ENCODE measurements at regions not wholly inside any gene's neighbourhood (a gene's known extent, or its start where the extent isn't known, plus 50 kb on each side); places are given as distances from the start of the nearest gene placed in this dataset.
A peak's percentile ranks its signal among the peaks of the same experiment; 100 is the strongest.

- Histone ChIP-seq H3K79me2 (replicated peaks; ENCODE audit: insufficient read depth) (no peaks in the 10 kb centered on the region), H3K9me2 (ENCODE audit: insufficient read depth) (no peaks in the 10 kb centered on the region; the same call in 1 of the 2 replicates), H3F3A (replicated peaks; ENCODE audit: low read depth) (peaks cover 6% of the 10 kb centered on the region; the same call in 1 of the 2 replicates), H3K36me3 (ENCODE audit: insufficient read depth) (no peaks in the 10 kb centered on the region), H3K4me3 (no peak overlapping the region), H4K20me1 (replicated peaks; ENCODE audit: insufficient read depth) (no peaks in the 10 kb centered on the region), H3K4me2 (no peak overlapping the region), H3K4me1 (ENCODE audit: insufficient read depth) (peaks cover 41% of the 10 kb centered on the region), H3K27ac (ENCODE audit: low read depth) (no peak overlapping the region), H2AFZ (peak overlapping the region; percentile 87), H3K27me3 (ENCODE audit: insufficient read depth) (no peaks in the 10 kb centered on the region)
- peaks cover 2% of the 10 kb centered on the region for H3K27me3 Mint-ChIP-seq (ENCODE audit: insufficient read depth, low read depth, poor library complexity)
- no peaks in the 10 kb centered on the region for H3K36me3 Mint-ChIP-seq (ENCODE audit: low read depth)
- no peak for ATAC-seq
- H3K9me3 Mint-ChIP-seq, result no peaks in the 10 kb centered on the region
- no peak overlapping the region for H3K4me3 Mint-ChIP-seq
- TF ChIP-seq EZH2phosphoT487 (IDR thresholded peaks at IDR 0.05; ENCODE audit: unreplicated experiment) (no peak), ETS1 (IDR thresholded peaks at IDR 0.05) (no peak), NANOG (IDR thresholded peaks at IDR 0.05; ENCODE audit: borderline replicate concordance) (no peak), CREB1 (CRISPR knock-in tag; IDR thresholded peaks at IDR 0.05; ENCODE audit: low read depth) (no peak), ZNF114 (CRISPR knock-in tag; IDR thresholded peaks at IDR 0.05) (no peak), ZNF331 (CRISPR knock-in tag; IDR thresholded peaks at IDR 0.05; ENCODE audit: low read depth) (no peak), CTCF (conservative IDR thresholded peaks at IDR 0.05; ENCODE audit: low read depth in 2 of 2) (no peak), EZH2 (IDR thresholded peaks at IDR 0.05; ENCODE audit: low read depth, unreplicated experiment) (no peak)
- H3K4me1 Mint-ChIP-seq, result peaks cover 36% of the 10 kb centered on the region
- H3K27ac Mint-ChIP-seq, result no peak overlapping the region
- no peak for DNase-seq (ENCODE audit: low spot score)
Measured at GRCh38 chr1:208791456-208791855, 547.3 kb upstream of the PLXNA2 start.

- no peaks in the 10 kb centered on the region for H3K9me3 Mint-ChIP-seq
- no peaks in the 10 kb centered on the region for H3F3A ChIP-seq (replicated peaks; ENCODE audit: low read depth)
- H4K20me1 ChIP-seq (replicated peaks; ENCODE audit: insufficient read depth), result no peaks in the 10 kb centered on the region
- peaks cover 18% of the 10 kb centered on the region for H3K4me1 ChIP-seq (ENCODE audit: insufficient read depth)
- H3K4me2 ChIP-seq, result no peak overlapping the region
- no peaks in the 10 kb centered on the region for H3K9me2 ChIP-seq (ENCODE audit: insufficient read depth)
- H2AFZ ChIP-seq, result peak overlapping the region; percentile 39; the same call in 1 of the 2 replicates
- no peaks in the 10 kb centered on the region for H3K27me3 ChIP-seq (ENCODE audit: insufficient read depth)
- H3K27ac ChIP-seq (ENCODE audit: low read depth), result no peak overlapping the region
- no peaks in the 10 kb centered on the region for H3K36me3 Mint-ChIP-seq (ENCODE audit: low read depth)
- no peaks in the 10 kb centered on the region for H3K79me2 ChIP-seq (replicated peaks; ENCODE audit: insufficient read depth)
- DNase-seq (ENCODE audit: low spot score) (no peak), ATAC-seq (no peak)
- no peak overlapping the region for H3K27ac Mint-ChIP-seq
- H3K27me3 Mint-ChIP-seq (ENCODE audit: insufficient read depth, low read depth, poor library complexity), result no peaks in the 10 kb centered on the region
- no peak overlapping the region for H3K4me3 Mint-ChIP-seq
- no peaks in the 10 kb centered on the region for H3K36me3 ChIP-seq (ENCODE audit: insufficient read depth)
- no peak overlapping the region for H3K4me3 ChIP-seq
- peaks cover 14% of the 10 kb centered on the region for H3K4me1 Mint-ChIP-seq
- TF ChIP-seq EZH2phosphoT487 (IDR thresholded peaks at IDR 0.05; ENCODE audit: unreplicated experiment) (no peak), CREB1 (CRISPR knock-in tag; IDR thresholded peaks at IDR 0.05; ENCODE audit: low read depth) (no peak), EZH2 (IDR thresholded peaks at IDR 0.05; ENCODE audit: low read depth, unreplicated experiment) (no peak), ZNF114 (CRISPR knock-in tag; IDR thresholded peaks at IDR 0.05) (no peak), ZNF331 (CRISPR knock-in tag; IDR thresholded peaks at IDR 0.05; ENCODE audit: low read depth) (no peak), ZNF462 (CRISPR knock-in tag; IDR thresholded peaks at IDR 0.05) (no peak), ETS1 (IDR thresholded peaks at IDR 0.05) (no peak)
Measured at GRCh38 chr1:208793861-208794345, 549.7 kb upstream of the PLXNA2 start.

All from GM23338 (cell line).